ENCODE measurements at regions not wholly inside any gene's neighbourhood (a gene's known extent, or its start where the extent isn't known, plus 50 kb on each side); places are given as distances from the start of the nearest gene placed in this dataset.

- no peak for TF ChIP-seq YY1 (IDR thresholded peaks at IDR 0.05; ENCODE audit: insufficient read depth, insufficient read length)
- no peak for TF ChIP-seq ZNF274 (IDR thresholded peaks at IDR 0.05; ENCODE audit: low read depth, low read length)
- no peak for TF ChIP-seq SUZ12 (IDR thresholded peaks at IDR 0.05; ENCODE audit: extremely low read depth, insufficient read depth, insufficient read length)
Measured at GRCh38 chr9:117929868-117930267, 225.7 kb downstream of the TLR4 start.
